ENCODE measurements at regions not wholly inside any gene's neighbourhood (a gene's known extent, or its start where the extent isn't known, plus 50 kb on each side); places are given as distances from the start of the nearest gene placed in this dataset.
"Not testable (repeated sequence)": the region's sequence is repeated elsewhere in the genome, so short reads cannot be mapped to it uniquely, and the experiment has no call there.

- Mint-ChIP-seq H3K4me1 (ENCODE audit: low read depth) (peaks cover 20% of the 10 kb centered on the region), H3K27ac (peak overlapping the region; percentile 54), H3K9me3 (no peaks in the 10 kb centered on the region), H3K36me3 (ENCODE audit: low read depth) (no peaks in the 10 kb centered on the region), H3K27me3 (no peaks in the 10 kb centered on the region), H3K4me3 (no peak overlapping the region)
Observed at GRCh38 chr9:129422032-129422842, 198.7 kb downstream of the C9orf50 start.

- Mint-ChIP-seq H3K27ac (no peak overlapping the region), H3K9me3 (no peaks in the 10 kb centered on the region), H3K36me3 (ENCODE audit: low read depth) (no peaks in the 10 kb centered on the region), H3K27me3 (no peaks in the 10 kb centered on the region), H3K4me3 (no peak overlapping the region), H3K4me1 (ENCODE audit: low read depth) (peaks cover 23% of the 10 kb centered on the region)
Observed at GRCh38 chr9:129421371-129421770, 199.5 kb downstream of the C9orf50 start.

GRCh38 chr9:129420721-129421120 lies 200.2 kb downstream of the C9orf50 start:
- H3K9me3 Mint-ChIP-seq: no peaks in the 10 kb centered on the region
- no peaks in the 10 kb centered on the region for H3K36me3 Mint-ChIP-seq (ENCODE audit: low read depth)
- no peak overlapping the region for H3K27ac Mint-ChIP-seq
- H3K4me1 Mint-ChIP-seq (ENCODE audit: low read depth): peaks cover 24% of the 10 kb centered on the region
- no peak overlapping the region for H3K4me3 Mint-ChIP-seq
- H3K27me3 Mint-ChIP-seq: no peaks in the 10 kb centered on the region

GRCh38 chr9:129419382-129419899 lies 201.5 kb downstream of the C9orf50 start:
- Mint-ChIP-seq H3K4me1 (ENCODE audit: low read depth) (peaks cover 26% of the 10 kb centered on the region), H3K36me3 (ENCODE audit: low read depth) (no peaks in the 10 kb centered on the region), H3K9me3 (no peaks in the 10 kb centered on the region), H3K4me3 (no peak overlapping the region), H3K27me3 (no peaks in the 10 kb centered on the region), H3K27ac (no peak overlapping the region)

- Mint-ChIP-seq H3K9me3 (no peaks in the 10 kb centered on the region), H3K36me3 (ENCODE audit: low read depth) (no peaks in the 10 kb centered on the region), H3K27me3 (no peaks in the 10 kb centered on the region), H3K4me3 (no peak overlapping the region), H3K4me1 (ENCODE audit: low read depth) (peaks cover 30% of the 10 kb centered on the region), H3K27ac (no peak overlapping the region)
Observed at GRCh38 chr9:129418451-129418850, 202.4 kb downstream of the C9orf50 start.

- H3K4me1 Mint-ChIP-seq (ENCODE audit: low read depth): peaks cover 32% of the 10 kb centered on the region
- H3K27ac Mint-ChIP-seq: peak overlapping the region; percentile 65
- no peaks in the 10 kb centered on the region for H3K9me3 Mint-ChIP-seq
- H3K4me3 Mint-ChIP-seq: no peak overlapping the region
- H3K36me3 Mint-ChIP-seq (ENCODE audit: low read depth): no peaks in the 10 kb centered on the region
- no peaks in the 10 kb centered on the region for H3K27me3 Mint-ChIP-seq
Observed at GRCh38 chr9:129416821-129417539, 203.9 kb downstream of the C9orf50 start.

- Mint-ChIP-seq H3K9me3 (no peaks in the 10 kb centered on the region), H3K27me3 (no peaks in the 10 kb centered on the region), H3K4me1 (ENCODE audit: low read depth) (peaks cover 29% of the 10 kb centered on the region), H3K36me3 (ENCODE audit: low read depth) (no peaks in the 10 kb centered on the region), H3K27ac (peak overlapping the region; percentile 65), H3K4me3 (no peak overlapping the region)
Observed at GRCh38 chr9:129415942-129416651, 204.8 kb downstream of the C9orf50 start.

GRCh38 chr9:129414993-129415941 lies 205.6 kb downstream of the C9orf50 start:
- Mint-ChIP-seq H3K9me3 (peaks cover 7% of the 10 kb centered on the region), H3K4me1 (ENCODE audit: low read depth) (peaks cover 33% of the 10 kb centered on the region), H3K4me3 (no peak overlapping the region), H3K27me3 (no peaks in the 10 kb centered on the region), H3K27ac (no peak overlapping the region), H3K36me3 (ENCODE audit: low read depth) (peaks cover 6% of the 10 kb centered on the region)

GRCh38 chr9:129414377-129414992 lies 206.4 kb downstream of the C9orf50 start:
- Mint-ChIP-seq H3K4me3 (peak overlapping the region; percentile 84), H3K4me1 (ENCODE audit: low read depth) (peaks cover 33% of the 10 kb centered on the region), H3K27ac (peak overlapping the region; percentile 94), H3K36me3 (ENCODE audit: low read depth) (peaks cover 8% of the 10 kb centered on the region), H3K9me3 (peaks cover 11% of the 10 kb centered on the region), H3K27me3 (no peaks in the 10 kb centered on the region)

- H3K27me3 Mint-ChIP-seq: no peaks in the 10 kb centered on the region
- peaks cover 11% of the 10 kb centered on the region for H3K9me3 Mint-ChIP-seq
- peaks cover 8% of the 10 kb centered on the region for H3K36me3 Mint-ChIP-seq (ENCODE audit: low read depth)
- peaks cover 33% of the 10 kb centered on the region for H3K4me1 Mint-ChIP-seq (ENCODE audit: low read depth)
- peak overlapping the region; percentile 84 for H3K4me3 Mint-ChIP-seq
- H3K27ac Mint-ChIP-seq: peak overlapping the region; percentile 94
Observed at GRCh38 chr9:129413537-129414376, 207.1 kb downstream of the C9orf50 start.

GRCh38 chr9:129412814-129413536 lies 207.9 kb downstream of the C9orf50 start:
- H3K9me3 Mint-ChIP-seq: peaks cover 11% of the 10 kb centered on the region
- peak overlapping the region; percentile 94 for H3K27ac Mint-ChIP-seq
- peaks cover 8% of the 10 kb centered on the region for H3K36me3 Mint-ChIP-seq (ENCODE audit: low read depth)
- peaks cover 33% of the 10 kb centered on the region for H3K4me1 Mint-ChIP-seq (ENCODE audit: low read depth)
- peak overlapping the region; percentile 77 for H3K4me3 Mint-ChIP-seq
- H3K27me3 Mint-ChIP-seq: no peaks in the 10 kb centered on the region

- Mint-ChIP-seq H3K4me3 (peak overlapping the region; percentile 77), H3K4me1 (ENCODE audit: low read depth) (peaks cover 33% of the 10 kb centered on the region), H3K9me3 (peaks cover 11% of the 10 kb centered on the region), H3K27ac (peak overlapping the region; percentile 94)
- not testable (repeated sequence) for H3K36me3 Mint-ChIP-seq (ENCODE audit: low read depth); H3K27me3 Mint-ChIP-seq
Observed at GRCh38 chr9:129412176-129412813, 208.6 kb downstream of the C9orf50 start.

Data from stimulated activated naive CD8-positive, alpha-beta T cell treated with anti-CD3 and anti-CD28 coated beads, Interleukin-15, Interleukin-2, amounts not matched to agents 100 ng/mL and 50 ng/mL, for 24 hours (primary cell).